Stimulated activated CD4-positive, alpha-beta T cell treated with anti-CD3 and anti-CD28 coated beads, TNF-alpha, amount 100 ng/mL, for 1 hour (primary cell): ENCODE measurements at regions not wholly inside any gene's neighbourhood (a gene's known extent, or its start where the extent isn't known, plus 50 kb on each side); places are given as distances from the start of the nearest gene placed in this dataset.
"Not testable (repeated sequence)": the region's sequence is repeated elsewhere in the genome, so short reads cannot be mapped to it uniquely, and the experiment has no call there.

Experiments
- DNase-seq, 3 donors: peaks; one replicate each; pipeline ENCODE4 v3.0.0-alpha.2; 2020; ENCODE audit warnings: low read depth in 3 of 3, low spot score in 1 of 3

DNA sequence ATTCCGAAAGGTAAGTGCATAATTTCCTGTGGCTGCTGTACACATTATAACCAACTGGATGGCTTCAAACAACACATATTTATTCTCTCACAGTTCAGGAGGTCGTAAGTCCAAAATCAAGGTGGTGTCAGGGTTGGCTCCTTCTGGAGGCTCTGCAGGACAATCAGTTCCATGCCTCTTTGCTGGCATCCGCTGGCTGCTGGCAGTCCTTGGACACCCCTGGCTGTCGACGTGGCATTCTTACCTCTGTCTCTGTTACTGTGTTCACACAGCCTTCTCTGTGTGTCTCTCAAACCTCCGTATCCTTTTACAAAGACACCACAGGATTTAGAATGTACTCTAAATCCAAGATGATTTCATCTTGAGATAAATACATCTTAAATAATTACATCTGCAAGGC lies 398.8 kb upstream of the ATP10A start:
- no peak for DNase-seq

DNA sequence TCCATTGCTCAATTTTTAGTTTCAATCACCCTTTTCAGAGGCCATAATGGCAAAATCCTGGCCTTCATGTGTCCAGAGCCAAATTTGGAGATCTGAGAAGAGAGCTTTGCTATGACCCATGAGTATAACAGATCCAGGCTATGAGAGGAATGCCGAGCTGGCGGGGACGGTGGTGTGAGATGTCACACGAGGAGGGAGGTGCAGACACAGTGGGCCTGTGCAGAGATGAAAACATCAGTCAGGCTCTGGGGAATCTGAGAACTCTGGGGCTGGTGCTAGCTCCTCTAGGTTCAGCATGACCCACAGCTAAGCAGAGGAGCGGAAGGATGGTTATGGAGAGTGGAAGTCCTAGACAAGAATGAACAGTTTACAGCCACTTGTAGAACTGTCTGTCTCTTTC lies 398.3 kb upstream of the ATP10A start:
- no peak for DNase-seq

DNA sequence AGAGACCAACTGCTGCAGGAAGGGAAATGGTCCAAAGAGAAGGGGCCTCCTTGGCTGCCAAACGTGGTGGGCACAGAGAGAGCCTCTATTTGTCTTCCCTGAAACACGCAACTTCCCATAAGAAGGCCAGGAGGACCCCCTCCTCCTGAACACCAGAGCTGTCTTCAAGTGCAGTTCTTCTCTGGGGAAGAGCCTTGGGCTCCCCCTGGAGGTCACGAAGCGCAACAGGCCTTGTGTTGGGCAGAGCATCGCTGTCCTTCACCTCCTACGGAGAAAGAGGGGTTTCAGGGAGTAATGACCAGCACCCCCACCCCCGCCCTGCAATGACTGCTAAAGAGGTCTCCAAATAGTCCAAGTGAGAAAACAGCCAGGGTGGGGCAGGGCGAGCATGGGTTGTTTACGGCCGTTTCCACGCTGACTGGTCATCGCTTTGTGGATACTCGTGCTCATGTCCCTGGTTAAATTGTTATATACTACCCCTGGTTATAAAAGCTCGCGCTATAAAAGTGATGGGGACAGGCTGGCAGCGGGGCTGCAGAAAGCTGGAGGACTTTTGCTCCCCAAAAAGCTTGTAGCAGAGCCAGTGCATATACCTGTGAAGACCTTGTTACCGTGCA lies 397.5 kb upstream of the ATP10A start:
- DNase-seq = peak in 1 of 3 donors; percentile 3

DNA sequence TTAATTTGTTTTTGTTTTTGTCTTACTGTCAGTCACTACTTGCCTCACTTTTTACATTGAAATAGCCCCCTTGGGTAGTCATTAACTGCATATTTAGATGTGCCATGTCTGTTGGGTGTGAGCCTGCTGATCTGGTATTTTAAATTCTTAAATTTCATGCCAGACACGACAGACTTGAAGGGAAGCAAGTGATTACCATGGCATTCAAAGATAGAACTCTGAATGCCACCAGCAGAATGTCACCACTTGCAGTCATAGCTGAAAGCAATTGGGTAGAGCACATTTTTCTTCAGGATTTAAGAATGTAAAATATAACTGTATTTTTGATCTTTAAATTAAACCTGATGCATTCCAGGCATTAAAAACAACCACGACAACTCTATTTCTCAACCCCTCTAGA lies 396.5 kb upstream of the ATP10A start:
- DNase-seq = no peak

DNA sequence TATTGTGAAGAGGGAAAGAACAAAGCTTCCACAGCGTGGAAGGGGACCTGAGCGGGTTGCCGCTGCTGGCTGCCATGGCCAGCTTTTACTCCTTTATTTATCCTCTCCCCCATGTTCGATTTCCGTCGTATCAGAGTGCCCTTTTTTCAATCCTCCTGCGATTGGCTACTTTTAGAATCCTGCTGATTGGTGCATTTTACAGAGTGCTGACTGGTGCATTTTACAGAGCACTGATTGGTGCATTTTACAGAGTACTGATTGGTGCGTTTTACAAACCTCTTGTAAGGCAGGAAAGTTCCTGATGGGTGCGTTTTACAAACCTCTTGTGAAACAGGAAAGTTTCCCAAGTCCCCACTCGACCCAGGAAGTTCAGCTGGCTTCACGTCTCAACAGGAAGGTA lies 381.7 kb upstream of the ATP10A start:
- not testable (repeated sequence) for DNase-seq

DNA sequence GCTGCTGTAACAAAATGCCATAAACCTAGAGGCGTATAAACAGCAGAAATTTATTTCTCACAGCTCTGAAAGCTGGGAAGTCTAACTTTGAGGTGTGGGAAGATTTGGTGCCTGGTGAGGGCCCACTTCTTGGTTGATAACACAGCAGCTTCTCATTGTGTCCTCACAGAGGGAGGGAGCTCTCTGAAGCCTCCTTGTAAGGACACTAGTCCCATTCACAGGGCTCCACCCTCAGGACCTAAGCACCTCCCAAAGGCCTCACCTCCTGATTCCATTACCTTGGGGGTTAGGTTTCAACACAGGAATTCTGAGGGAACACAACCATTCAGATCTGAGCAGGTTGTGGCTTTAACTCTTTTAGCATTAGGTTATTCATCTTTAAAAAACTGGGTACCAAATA lies 380.3 kb upstream of the ATP10A start:
- DNase-seq = no peak

DNA sequence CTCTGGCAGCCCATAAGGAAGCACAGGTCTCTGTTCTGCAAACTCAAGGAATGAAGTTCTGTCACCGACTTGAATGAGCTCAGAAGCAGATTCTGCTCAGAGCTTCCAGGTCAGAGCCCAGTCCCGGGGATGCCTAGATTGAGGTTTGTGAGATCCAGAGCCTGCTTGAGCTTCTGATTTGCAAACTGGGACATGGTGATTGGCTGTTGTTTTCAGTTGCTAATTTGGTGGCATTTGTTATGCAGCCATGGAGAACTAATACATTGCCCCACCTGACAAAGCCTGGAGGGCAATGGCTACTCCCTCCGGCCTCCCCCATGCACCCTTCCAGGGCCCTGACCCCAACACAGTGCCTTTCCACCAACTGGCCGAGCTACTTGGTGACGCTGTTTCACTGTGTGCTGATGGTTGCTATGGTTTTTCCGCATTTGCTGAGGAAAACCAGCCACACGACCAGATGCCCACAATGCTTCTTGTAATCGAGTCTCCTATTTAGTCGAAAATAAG lies 379.5 kb upstream of the ATP10A start:
- DNase-seq = no peak

DNA sequence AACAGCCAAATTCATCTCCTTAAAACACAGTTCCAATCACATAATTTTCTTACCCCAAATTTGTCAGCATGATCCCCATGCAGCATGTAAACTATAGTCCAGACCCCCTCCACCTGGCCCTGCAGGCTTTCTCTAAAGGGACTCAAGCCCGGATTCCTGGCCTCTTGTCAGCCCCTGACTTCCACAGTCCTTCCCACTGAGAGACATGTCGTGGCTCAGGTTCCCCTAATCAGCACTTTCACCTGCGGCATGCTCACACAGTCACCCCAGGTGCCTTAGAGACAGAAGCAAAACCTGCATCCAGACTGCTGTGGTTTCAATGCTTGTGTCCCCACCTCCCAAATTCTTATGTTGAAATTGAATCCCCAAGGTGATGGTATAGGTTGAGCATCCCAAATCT lies 372.7 kb upstream of the ATP10A start:
- no peak for DNase-seq

DNA sequence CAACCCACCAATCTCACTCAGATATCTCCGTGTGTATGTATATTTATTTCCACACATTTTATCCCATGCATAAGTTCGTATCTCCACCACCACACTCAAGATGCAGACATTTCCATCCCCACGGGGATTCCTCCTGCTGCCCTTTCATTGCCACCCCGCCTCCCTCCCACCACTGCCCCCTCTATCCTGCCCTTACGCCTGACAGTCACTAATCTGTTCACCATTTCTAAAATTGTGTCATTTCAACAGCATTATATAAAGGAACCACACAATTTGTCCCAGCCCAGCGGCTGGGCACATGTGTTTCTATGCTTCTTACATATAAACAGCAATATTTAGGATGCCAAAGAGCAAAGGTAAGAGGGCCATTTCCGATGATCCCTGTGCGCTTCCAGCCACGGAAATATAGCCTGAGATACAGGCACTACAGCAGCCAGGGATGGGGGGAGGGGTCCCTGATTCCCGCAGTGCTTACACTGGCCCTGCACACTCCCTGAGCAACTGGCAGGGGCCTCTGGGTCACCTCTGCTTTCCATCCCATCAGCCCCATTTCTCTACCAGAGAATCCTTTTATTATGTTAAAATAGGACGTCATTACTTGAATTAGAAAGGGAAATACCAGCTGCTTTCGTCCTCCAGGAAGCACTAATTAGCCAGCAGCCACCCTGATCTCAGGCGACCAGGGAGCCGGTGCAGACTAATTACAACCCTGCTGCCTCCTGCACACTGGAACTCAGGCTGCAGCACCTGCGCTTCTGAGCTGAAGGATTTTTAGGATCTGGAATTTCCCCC lies 372.0 kb upstream of the ATP10A start:
- DNase-seq = no peak

DNA sequence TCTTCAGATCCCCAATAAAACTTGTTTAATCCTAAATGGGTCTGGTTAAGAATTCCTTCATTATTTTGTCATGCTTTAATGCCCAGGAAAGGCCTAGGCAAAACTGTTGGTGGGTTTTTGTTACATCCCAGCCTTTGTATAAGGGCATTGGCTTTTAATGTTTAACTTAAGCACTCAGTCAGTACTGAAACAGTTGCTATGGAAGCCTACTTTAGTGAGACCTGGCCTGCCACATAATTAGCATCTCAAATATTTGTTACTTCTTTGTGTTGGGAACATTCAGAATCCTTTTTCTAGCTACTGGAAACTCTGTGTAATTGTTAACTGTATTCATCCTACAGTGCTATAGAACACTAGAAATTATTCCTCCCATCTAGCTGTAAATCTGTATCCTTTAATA lies 369.6 kb upstream of the ATP10A start:
- no peak for DNase-seq

DNA sequence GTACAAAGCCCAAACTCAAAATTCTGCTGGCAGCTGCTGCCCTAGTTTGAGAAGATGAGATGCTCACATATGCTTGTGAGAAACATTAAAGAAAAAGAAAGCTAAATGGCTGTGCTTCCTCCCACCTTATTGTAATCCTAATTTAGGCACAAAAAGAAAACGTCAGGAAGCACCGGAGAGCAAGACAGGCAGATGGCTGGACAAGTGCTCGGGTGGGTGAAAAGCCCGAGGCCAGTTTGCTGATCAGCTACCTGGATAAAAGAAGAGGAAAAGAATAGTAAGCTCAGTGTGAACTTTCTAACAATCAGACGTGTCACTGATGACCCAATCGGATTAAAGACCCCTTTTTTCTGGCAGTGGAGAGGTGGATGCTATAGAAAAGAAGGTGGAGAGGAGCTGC lies 368.0 kb upstream of the ATP10A start:
- DNase-seq = no peak

DNA sequence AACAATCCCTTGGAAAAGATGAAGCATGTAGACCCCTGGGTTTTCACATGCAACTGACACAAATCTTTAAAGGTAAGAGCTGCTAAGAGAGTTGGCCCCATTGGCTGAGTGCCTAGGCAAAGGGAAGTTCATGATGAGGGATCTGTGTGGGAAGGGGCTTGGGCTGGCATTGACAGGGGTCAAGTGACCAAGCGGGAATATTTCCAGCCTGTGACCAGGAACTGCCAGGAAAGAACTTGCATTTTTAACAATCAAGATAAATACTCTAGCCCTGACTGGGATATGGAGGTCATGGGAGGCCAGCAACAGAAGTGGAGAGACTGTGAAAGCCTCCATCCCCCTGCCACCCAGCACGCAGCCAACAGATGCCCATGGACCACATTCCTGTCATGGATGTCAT lies 361.1 kb upstream of the ATP10A start:
- no peak for DNase-seq

DNA sequence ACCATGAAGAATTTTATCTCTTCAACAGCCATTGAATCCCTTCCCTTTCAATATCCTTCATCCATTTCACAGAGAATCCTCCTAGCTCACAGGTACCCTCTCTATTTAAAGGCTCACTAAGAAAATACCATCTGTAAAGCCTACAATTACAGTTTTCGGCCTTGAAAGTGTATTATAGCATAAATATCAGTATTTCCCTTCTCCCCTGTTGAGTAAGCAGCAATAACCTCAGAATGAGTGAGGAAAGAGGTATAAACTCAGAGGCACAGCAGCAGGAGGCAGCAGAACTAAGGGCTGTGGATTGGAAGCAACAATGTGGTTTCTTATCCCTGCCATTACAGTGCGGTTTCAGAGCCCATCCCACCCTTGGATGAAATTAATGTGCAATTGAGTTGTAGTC lies 360.6 kb upstream of the ATP10A start:
- no peak for DNase-seq

DNA sequence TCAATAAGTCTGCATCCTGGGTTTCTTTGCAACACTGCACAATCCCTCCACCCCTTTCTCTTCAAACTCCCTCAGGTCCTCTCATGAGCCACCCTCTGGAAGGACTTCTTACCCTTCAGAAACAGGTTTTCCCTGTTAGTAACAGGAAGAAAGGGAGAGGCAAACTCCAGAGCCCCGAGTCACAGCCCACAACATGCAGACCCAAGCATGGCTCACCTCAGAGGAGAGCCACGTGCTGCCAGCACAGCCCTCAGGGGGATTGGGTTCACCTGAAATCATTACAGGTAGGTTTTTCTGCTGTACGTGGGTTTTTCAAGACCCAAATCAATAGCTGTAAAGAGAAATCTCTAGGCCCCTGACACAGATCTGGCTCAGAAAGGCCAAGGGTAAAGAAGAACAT lies 359.7 kb upstream of the ATP10A start:
- no peak for DNase-seq

DNA sequence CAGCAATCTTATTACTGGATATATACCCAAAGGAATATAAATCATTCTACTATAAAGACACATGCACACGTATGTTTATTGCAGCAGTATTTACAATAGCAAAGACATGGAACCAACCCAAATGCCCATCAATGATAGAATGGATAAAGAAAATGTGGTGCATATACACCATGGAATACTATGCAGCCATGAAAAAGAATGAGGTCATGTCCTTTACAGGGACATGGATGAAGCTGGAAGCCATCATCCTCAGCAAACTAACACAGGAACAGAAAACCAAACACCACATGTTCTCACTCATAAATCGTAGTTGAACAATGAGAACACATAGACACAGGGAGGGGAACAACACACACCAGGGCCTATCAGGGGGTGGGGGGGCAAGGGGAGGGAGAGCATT lies 353.9 kb upstream of the ATP10A start:
- not testable (repeated sequence) for DNase-seq

DNA sequence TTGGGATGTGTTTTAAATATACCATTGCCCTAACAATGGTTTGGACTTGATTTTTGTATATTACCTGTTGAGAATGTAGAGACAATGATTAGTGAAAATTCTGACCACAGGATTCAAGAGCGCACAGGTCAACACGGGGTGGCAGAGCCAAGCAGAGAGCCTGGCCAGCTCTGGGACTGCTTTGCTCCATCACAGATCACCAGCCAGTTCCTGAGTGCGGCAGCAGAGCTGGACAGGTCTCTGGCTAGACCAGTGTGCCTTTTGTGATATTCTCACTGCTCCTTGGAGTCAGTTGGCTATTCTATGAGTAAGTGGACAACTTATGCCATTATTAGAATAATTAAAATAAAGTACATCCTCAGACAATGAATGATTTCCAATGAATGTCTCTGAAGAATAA lies 351.2 kb upstream of the ATP10A start:
- DNase-seq = no peak

DNA sequence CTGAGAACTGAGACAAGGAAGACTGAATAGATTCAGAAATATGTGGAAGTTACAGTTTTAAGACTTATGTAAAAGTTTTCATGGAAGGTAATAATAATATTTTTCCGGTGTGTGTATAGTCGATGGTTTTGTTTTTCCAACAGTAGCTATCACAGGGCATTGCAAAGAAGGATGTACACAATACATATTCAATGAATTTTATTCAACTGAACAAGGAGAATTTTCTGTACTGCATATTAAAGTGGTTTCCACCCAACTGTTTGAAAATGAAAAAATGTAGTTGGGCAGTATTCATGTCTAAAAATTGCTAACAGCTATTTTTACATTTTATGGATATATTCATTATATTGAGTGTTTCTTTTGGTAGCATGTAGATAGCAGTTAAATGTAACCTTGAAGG lies 350.3 kb upstream of the ATP10A start:
- no peak for DNase-seq

DNA sequence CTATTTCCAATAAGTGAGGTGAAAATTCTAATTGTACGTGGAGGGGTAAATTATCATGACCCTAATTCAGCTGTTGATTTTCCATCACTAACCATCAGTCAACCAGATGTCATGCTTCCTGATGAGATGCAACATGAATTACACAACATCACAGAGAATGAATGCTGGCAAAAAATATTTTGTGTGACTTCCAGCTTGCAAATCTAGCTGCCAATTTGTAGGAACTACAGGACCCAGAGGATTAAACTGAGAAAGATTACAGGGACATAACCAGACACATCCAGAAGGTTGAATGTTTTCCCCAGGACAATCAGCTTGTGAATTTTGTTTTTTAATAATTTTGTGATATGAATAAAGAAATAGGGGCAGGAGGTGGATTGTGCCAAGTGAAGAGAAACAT lies 349.0 kb upstream of the ATP10A start:
- no peak for DNase-seq

DNA sequence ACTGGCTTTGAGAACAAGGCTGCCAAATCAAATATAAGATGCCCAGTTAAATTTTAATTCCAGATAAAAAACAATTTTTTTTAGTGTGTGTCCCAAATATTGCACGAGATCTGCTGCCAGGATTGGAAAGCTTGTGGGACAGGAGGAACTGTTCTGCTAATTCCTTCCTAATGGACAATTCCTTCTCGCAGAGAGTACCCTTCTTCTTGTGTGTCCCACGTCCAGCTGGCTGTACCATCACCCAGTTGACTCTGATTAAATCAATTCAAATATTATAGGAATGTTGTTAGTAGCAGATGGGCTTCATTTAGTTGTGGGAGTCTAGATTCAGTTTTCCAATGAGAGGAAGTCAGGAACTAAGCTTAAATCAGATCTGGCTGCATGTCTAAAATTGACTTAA lies 347.9 kb upstream of the ATP10A start:
- DNase-seq = no peak

DNA sequence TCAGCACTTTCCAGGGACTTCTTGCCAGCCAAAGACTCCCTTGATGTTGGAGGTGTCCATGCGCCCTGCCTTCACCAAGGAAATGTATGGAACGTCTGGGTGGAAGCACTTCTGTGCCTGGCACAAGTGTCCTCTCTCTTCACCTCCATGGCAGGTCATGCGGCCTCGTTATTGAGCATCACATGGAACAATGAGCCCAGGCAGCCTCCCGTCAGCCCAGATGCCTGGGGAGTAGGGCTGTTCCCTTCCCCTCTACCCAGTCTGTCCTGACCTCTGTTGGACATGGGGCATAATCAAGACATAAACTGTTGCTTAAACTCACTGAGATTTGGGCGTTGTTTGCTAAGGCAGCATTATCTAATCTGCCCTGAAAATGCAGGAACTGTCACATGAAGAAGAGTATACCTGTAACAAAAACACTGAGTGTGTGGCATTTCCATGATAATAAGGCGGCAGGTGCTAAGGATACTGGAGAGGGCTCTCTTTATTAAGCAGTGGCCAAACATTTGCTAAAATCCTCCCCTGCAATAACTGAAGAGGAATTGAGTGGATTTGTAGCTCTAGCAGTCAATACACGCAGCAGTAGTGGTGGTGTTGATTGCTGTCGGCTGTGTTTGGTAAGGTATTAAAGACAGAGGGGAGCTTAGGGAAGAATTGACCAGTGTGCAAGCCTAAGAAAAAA lies 338.2 kb upstream of the ATP10A start:
- no peak for DNase-seq

DNA sequence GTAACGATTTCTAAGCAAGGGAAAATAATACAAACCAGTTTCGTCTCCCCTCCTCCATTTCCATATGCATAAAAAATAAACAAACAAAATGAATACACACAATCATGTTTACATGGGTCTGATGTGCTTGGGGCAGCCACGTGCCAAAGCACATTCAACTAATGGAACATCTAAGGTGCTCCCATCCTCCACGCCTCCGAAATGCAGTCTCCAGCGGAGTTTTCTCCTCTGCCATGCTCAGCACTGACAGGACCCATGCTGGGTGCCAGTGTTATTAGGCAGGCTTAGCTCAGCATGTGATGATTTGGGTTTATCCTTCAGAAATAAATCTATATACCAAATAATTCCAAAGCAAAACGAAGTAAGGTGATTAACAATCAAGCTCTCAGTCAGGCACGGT lies 337.3 kb upstream of the ATP10A start:
- no peak for DNase-seq

DNA sequence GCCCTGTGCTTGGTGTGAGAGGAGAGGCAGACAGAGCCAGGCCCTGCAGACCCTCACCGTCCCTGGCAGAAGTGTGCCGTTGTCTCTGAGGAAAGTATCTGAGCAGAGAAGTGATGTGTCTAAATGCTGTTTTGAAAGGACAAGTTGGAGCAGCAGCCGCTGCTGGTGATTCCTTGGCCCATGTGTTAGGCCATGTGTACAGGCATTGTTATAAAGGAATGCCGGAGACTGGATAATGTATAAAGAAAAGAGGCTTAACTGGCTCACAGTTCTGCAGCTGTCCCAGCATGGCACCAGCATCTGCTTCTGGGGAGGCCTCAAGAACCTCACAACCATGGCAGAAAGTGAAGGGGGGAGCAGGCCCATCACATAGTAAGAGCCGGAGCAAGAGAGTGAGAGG lies 334.6 kb upstream of the ATP10A start:
- DNase-seq = no peak
